K562 (cell line): ENCODE measurements at regions not wholly inside any gene's neighbourhood (a gene's known extent, or its start where the extent isn't known, plus 50 kb on each side); places are given as distances from the start of the nearest gene placed in this dataset.

ENCODE experiments used
- ARID1B ChIP-seq: fragments of 450-650 bp; IDR thresholded peaks from 2 replicates; pipeline ENCODE4 v1.6.1; 2016; ENCODE audit warnings: antibody characterized with exemption, mild to moderate bottlenecking, inconsistent platforms
- ARID3B ChIP-seq: fragments of 250-450 bp; sonication (Bioruptor Pico); IDR thresholded peaks from 2 replicates; pipeline ENCODE4 v1.4.0; 2020; ENCODE audit warnings: borderline replicate concordance
- BRCA1 ChIP-seq, 2 experiments: fragments of 450-650 bp in 1 of 2; sonication (generic) in 1 of 2; formaldehyde crosslinking in 1 of 2; IDR thresholded peaks; 2 replicates each; pipeline versions ENCODE4 v1.5.0 to v1.6.1; 2017 to 2020; ENCODE audit warnings: mild to moderate bottlenecking in 1 of 2, missing genetic modification reagents in 1 of 2
- CEBPZ ChIP-seq: fragments of 150-350 bp; IDR thresholded peaks from 2 replicates; pipeline ENCODE4 v1.6.1; 2014; ENCODE audit warnings: low read depth, mild to moderate bottlenecking, low read length, borderline replicate concordance
- CTCF ChIP-seq, 3 experiments: IDR thresholded peaks in 2 of 3; conservative IDR thresholded peaks in 1 of 3; 2 replicates each; pipeline ENCODE4 v1.5.1; 2011 to 2012; ENCODE audit warnings: low read length in 3 of 3, mild to moderate bottlenecking in 3 of 3, control low read depth in 2 of 3, improper control_type of control experiment in 1 of 3, inconsistent platforms in 1 of 3, low read depth in 1 of 3, mixed read lengths in 1 of 3, moderate library complexity in 1 of 3; ENCODE audit not compliant: insufficient read depth in 2 of 3
- ESRRA ChIP-seq: fragments of 450-650 bp; IDR thresholded peaks from 2 replicates; pipeline ENCODE4 v1.6.1; 2014; ENCODE audit warnings: low read depth, mild to moderate bottlenecking, moderate library complexity, borderline replicate concordance
- GATAD2B ChIP-seq: fragments of 450-650 bp; IDR thresholded peaks from 2 replicates; pipeline ENCODE4 v1.6.1; 2017; ENCODE audit warnings: mild to moderate bottlenecking, borderline replicate concordance
- MXI1 ChIP-seq: IDR thresholded peaks from 2 replicates; pipeline ENCODE4 v1.6.1; 2011; ENCODE audit warnings: low read depth, mild to moderate bottlenecking, improper control_type of control experiment, low read length
- THRB ChIP-seq: fragments of 450-650 bp; formaldehyde crosslinking; conservative IDR thresholded peaks from 2 replicates; pipeline ENCODE4 v1.4.0; 2022; ENCODE audit warnings: mild to moderate bottlenecking, missing genetic modification characterization
- YY1 ChIP-seq, 3 experiments: IDR thresholded peaks; 2 replicates each; pipeline ENCODE4 v1.6.1; 2011; ENCODE audit warnings: low read length in 2 of 3, mild to moderate bottlenecking in 2 of 3, moderate library complexity in 2 of 3, borderline replicate concordance in 1 of 3, control low read depth in 1 of 3, low read depth in 1 of 3; ENCODE audit not compliant: insufficient read depth in 3 of 3, insufficient replicate concordance in 2 of 3, control insufficient read depth in 1 of 3, insufficient read length in 1 of 3; ENCODE audit errors: extremely low read depth in 1 of 3
- ZKSCAN1 ChIP-seq: fragments of 150-350 bp; IDR thresholded peaks from 2 replicates; pipeline ENCODE4 v1.6.1; 2016; ENCODE audit warnings: low read depth, low read length
- ZNF609 ChIP-seq: sonication (generic); formaldehyde crosslinking; IDR thresholded peaks from 2 replicates; pipeline ENCODE4 v1.8.1; 2023; ENCODE audit warnings: missing genetic modification reagents, mild to moderate bottlenecking, borderline replicate concordance

GRCh38 chr11:13862845-13863392 lies 99.6 kb upstream of the SPON1 start:
- TF ChIP-seq GATAD2B (no peak), CEBPZ (no peak), THRB (no peak), ESRRA (no peak), ARID3B (CRISPR knock-in tag) (no peak), MXI1 (no peak), YY1 (IDR thresholded peaks at IDR 0.05; ENCODE audit: borderline replicate concordance in 1 of 3, control insufficient read depth in 1 of 3, extremely low read depth in 1 of 3, insufficient read depth in 3 of 3, insufficient read length in 1 of 3, insufficient replicate concordance in 2 of 3, low read depth in 1 of 3, low read length in 2 of 3) (no peak), CTCF (IDR thresholded peaks at IDR 0.05 in 2 of 3, conservative IDR thresholded peaks at IDR 0.05 in 1 of 3; ENCODE audit: insufficient read depth in 2 of 3, low read depth in 1 of 3, low read length in 3 of 3) (no peak), ARID1B (no peak), ZNF609 (CRISPR knock-in tag) (no peak), BRCA1 (IDR thresholded peaks at IDR 0.05) (no peak), BRCA1 (CRISPR knock-in tag; IDR thresholded peaks at IDR 0.05) (no peak), ZKSCAN1 (no peak)
